GM12892 (cell line): ENCODE measurements at regions not wholly inside any gene's neighbourhood (a gene's known extent, or its start where the extent isn't known, plus 50 kb on each side); places are given as distances from the start of the nearest gene placed in this dataset.

Source experiments
- POLR2A ChIP-seq: IDR thresholded peaks from 2 replicates; pipeline ENCODE4 v1.6.1; 2011; ENCODE audit warnings: low read depth, low read length, control low read depth
- POLR2AphosphoS5 ChIP-seq: IDR thresholded peaks from 2 replicates; pipeline ENCODE4 v1.6.1; 2011; ENCODE audit warnings: low read depth, low read length, control low read depth
- TAF1 ChIP-seq: IDR thresholded peaks from 2 replicates; pipeline ENCODE4 v1.6.1; 2011; ENCODE audit warnings: low read depth, mild to moderate bottlenecking, control low read depth, low read length, borderline replicate concordance

- TF ChIP-seq POLR2A, result no peak
- no peak for TF ChIP-seq POLR2AphosphoS5
- TF ChIP-seq TAF1, result no peak
Observed at GRCh38 chr2:64808092-64808491, 154.4 kb upstream of the SERTAD2 start.
